Keratinocyte (primary cell): ENCODE measurements at regions not wholly inside any gene's neighbourhood (a gene's known extent, or its start where the extent isn't known, plus 50 kb on each side); places are given as distances from the start of the nearest gene placed in this dataset.

Experiments used
- DNase-seq: peaks from one replicate; pipeline ENCODE4 v3.0.0-alpha.2; 2011; ENCODE audit warnings: low read depth, missing footprints, low spot score
- FAIRE-seq: peaks from 2 replicates; lab custom pipeline; 2011; peaks lifted over from hg19 to GRCh38; lab: Jason Lieb, UNC
- H2AFZ ChIP-seq: 2 replicates; pipeline ENCODE4 v1.6.0; 2012; ENCODE audit warnings: low read length, control low read depth, inconsistent platforms; ENCODE audit not compliant: control insufficient read depth
- H3K27ac ChIP-seq: 2 replicates; pipeline ENCODE4 v1.5.1; 2011; ENCODE audit warnings: low read length; ENCODE audit not compliant: control insufficient read depth, insufficient read depth
- H3K27me3 ChIP-seq: 3 replicates; pipeline ENCODE4 v1.6.0; 2011; ENCODE audit warnings: low read length; ENCODE audit not compliant: control insufficient read depth, insufficient read depth; ENCODE audit errors: extremely low read depth
- H3K36me3 ChIP-seq, 2 experiments: 2 replicates in 1 of 2; 3 replicates in 1 of 2; pipeline ENCODE4 v1.5.1; 2011; ENCODE audit warnings: low read length in 2 of 2, mild to moderate bottlenecking in 1 of 2; ENCODE audit not compliant: control insufficient read depth in 2 of 2, insufficient read depth in 2 of 2; ENCODE audit errors: extremely low read depth in 1 of 2
- H3K4me1 ChIP-seq: 3 replicates; pipeline ENCODE4 v1.5.1; 2011; ENCODE audit warnings: low read length; ENCODE audit not compliant: control insufficient read depth, insufficient read depth; ENCODE audit errors: extremely low read depth
- H3K4me2 ChIP-seq: 3 replicates; pipeline ENCODE4 v1.6.0; 2011; ENCODE audit warnings: low read depth, low read length; ENCODE audit not compliant: control insufficient read depth, insufficient read depth; ENCODE audit errors: extremely low read depth
- H3K4me3 ChIP-seq, 3 experiments: fragments of 200-600 bp in 1 of 3; sonication (generic) in 1 of 3; 2 replicates in 2 of 3; 3 replicates in 1 of 3; pipeline ENCODE4 v1.5.1; 2011 to 2016; ENCODE audit warnings: low read length in 3 of 3, mild to moderate bottlenecking in 3 of 3, control low read depth in 2 of 3, inconsistent platforms in 1 of 3, low read depth in 1 of 3, mixed read lengths in 1 of 3, mixed run types in 1 of 3, moderate library complexity in 1 of 3; ENCODE audit not compliant: control insufficient read depth in 2 of 3, insufficient read depth in 2 of 3; ENCODE audit errors: extremely low read depth in 1 of 3
- H3K79me2 ChIP-seq: 2 replicates; pipeline ENCODE4 v1.6.0; 2012; ENCODE audit warnings: low read length; ENCODE audit not compliant: control insufficient read depth, insufficient read depth
- H3K9ac ChIP-seq: 3 replicates; pipeline ENCODE4 v1.6.0; 2011; ENCODE audit warnings: low read length; ENCODE audit not compliant: control insufficient read depth, insufficient read depth; ENCODE audit errors: extremely low read depth
- H3K9me1 ChIP-seq: 3 replicates; pipeline ENCODE4 v1.6.0; 2011; ENCODE audit warnings: low read length; ENCODE audit not compliant: control insufficient read depth, insufficient read depth; ENCODE audit errors: extremely low read depth
- H3K9me3 ChIP-seq: 2 replicates; pipeline ENCODE4 v1.5.1; 2012; ENCODE audit warnings: low read depth, low read length; ENCODE audit not compliant: control insufficient read depth
- H4K20me1 ChIP-seq: 3 replicates; pipeline ENCODE4 v1.6.0; 2011; ENCODE audit warnings: low read length; ENCODE audit not compliant: control insufficient read depth, insufficient read depth; ENCODE audit errors: extremely low read depth
- CTCF ChIP-seq, 3 experiments: IDR thresholded peaks in 1 of 3; conservative IDR thresholded peaks in 1 of 3; optimal IDR thresholded peaks in 1 of 3; 2 replicates in 2 of 3; 3 replicates in 1 of 3; pipeline versions ENCODE3 to v1.5.1; 2011; ENCODE audit warnings: low read length in 3 of 3, mild to moderate bottlenecking in 3 of 3, moderate library complexity in 2 of 3, control low read depth in 1 of 3, inconsistent platforms in 1 of 3; ENCODE audit not compliant: insufficient read depth in 2 of 3; ENCODE audit errors: extremely low read depth in 1 of 3
- EZH2 ChIP-seq: IDR thresholded peaks from one replicate; pipeline ENCODE4 v1.6.1; 2012; ENCODE audit warnings: inconsistent platforms, mild to moderate bottlenecking, low read length, moderate library complexity
- dilution Hi-C: fragments of 300-500 bp; cut with MboI; formaldehyde crosslinking; loops from one replicate; pipeline ENCODE4 v1.7.0; 2020; ENCODE audit warnings: low sequenced_read_pairs; ENCODE audit not compliant: extremely low pct_ligation_motif_present

GRCh38 chr1:187570166-187570565 is 741.4 kb downstream of the PLA2G4A start:
- H2AFZ ChIP-seq, result no peak overlapping the region
- no peaks in the 10 kb centered on the region for H3K9me1 ChIP-seq
- no peak for TF ChIP-seq CTCF (optimal IDR thresholded peaks at IDR 0.05 in 1 of 3, IDR thresholded peaks at IDR 0.05 in 1 of 3, conservative IDR thresholded peaks at IDR 0.05 in 1 of 3; ENCODE audit: extremely low read depth in 1 of 3, insufficient read depth in 2 of 3, low read length in 3 of 3)
- TF ChIP-seq EZH2, result no peak
- DNase-seq, result no peak
- no peak overlapping the region for H3K9ac ChIP-seq
- no peaks in the 10 kb centered on the region for H3K4me1 ChIP-seq
- no peak for FAIRE-seq
- no peaks in the 10 kb centered on the region for H3K27me3 ChIP-seq
- dilution Hi-C loops, result no loop called here
- H3K79me2 ChIP-seq, result no peaks in the 10 kb centered on the region
- H3K9me3 ChIP-seq, result no peaks in the 10 kb centered on the region
- H3K4me3 ChIP-seq, result no peak overlapping the region
- no peaks in the 10 kb centered on the region for H3K36me3 ChIP-seq
- H4K20me1 ChIP-seq, result no peaks in the 10 kb centered on the region
- H3K4me2 ChIP-seq, result no peak overlapping the region
- no peak overlapping the region for H3K27ac ChIP-seq

GRCh38 chr1:187577610-187578009 is 748.9 kb downstream of the PLA2G4A start:
- H3K4me3 ChIP-seq, result no peak overlapping the region
- no peaks in the 10 kb centered on the region for H4K20me1 ChIP-seq
- no peak overlapping the region for H3K4me2 ChIP-seq
- H2AFZ ChIP-seq, result no peak overlapping the region
- TF ChIP-seq CTCF (optimal IDR thresholded peaks at IDR 0.05 in 1 of 3, IDR thresholded peaks at IDR 0.05 in 1 of 3, conservative IDR thresholded peaks at IDR 0.05 in 1 of 3; ENCODE audit: extremely low read depth in 1 of 3, insufficient read depth in 2 of 3, low read length in 3 of 3), result no peak
- no peak for TF ChIP-seq EZH2
- FAIRE-seq (no peak), DNase-seq (no peak)
- no peaks in the 10 kb centered on the region for H3K9me3 ChIP-seq
- no peak overlapping the region for H3K9ac ChIP-seq
- H3K79me2 ChIP-seq, result no peaks in the 10 kb centered on the region
- dilution Hi-C loops, result no loop called here
- H3K9me1 ChIP-seq, result no peaks in the 10 kb centered on the region
- H3K27ac ChIP-seq, result no peak overlapping the region
- H3K4me1 ChIP-seq, result no peaks in the 10 kb centered on the region
- no peaks in the 10 kb centered on the region for H3K27me3 ChIP-seq
- H3K36me3 ChIP-seq, result no peaks in the 10 kb centered on the region
